Choroid plexus epithelial cell (primary cell): ENCODE measurements at regions not wholly inside any gene's neighbourhood (a gene's known extent, or its start where the extent isn't known, plus 50 kb on each side); places are given as distances from the start of the nearest gene placed in this dataset.
A peak's percentile ranks its signal among the peaks of the same experiment; 100 is the strongest.

ENCODE experiments used
- DNase-seq: peaks from one replicate; pipeline ENCODE4 v3.0.0-alpha.2; 2010; ENCODE audit warnings: low read depth
- H3K4me3 ChIP-seq: 2 replicates; pipeline ENCODE4 v1.5.1; 2011; ENCODE audit warnings: low read depth, mild to moderate bottlenecking, control low read depth, low read length, moderate library complexity
- TF ChIP-seq, protein P1 (sequence below): conservative IDR thresholded peaks from 2 replicates; pipeline ENCODE4 v1.5.1; 2011; ENCODE audit warnings: low read depth, mild to moderate bottlenecking, control low read depth, inconsistent platforms, low read length, moderate library complexity

DNA sequence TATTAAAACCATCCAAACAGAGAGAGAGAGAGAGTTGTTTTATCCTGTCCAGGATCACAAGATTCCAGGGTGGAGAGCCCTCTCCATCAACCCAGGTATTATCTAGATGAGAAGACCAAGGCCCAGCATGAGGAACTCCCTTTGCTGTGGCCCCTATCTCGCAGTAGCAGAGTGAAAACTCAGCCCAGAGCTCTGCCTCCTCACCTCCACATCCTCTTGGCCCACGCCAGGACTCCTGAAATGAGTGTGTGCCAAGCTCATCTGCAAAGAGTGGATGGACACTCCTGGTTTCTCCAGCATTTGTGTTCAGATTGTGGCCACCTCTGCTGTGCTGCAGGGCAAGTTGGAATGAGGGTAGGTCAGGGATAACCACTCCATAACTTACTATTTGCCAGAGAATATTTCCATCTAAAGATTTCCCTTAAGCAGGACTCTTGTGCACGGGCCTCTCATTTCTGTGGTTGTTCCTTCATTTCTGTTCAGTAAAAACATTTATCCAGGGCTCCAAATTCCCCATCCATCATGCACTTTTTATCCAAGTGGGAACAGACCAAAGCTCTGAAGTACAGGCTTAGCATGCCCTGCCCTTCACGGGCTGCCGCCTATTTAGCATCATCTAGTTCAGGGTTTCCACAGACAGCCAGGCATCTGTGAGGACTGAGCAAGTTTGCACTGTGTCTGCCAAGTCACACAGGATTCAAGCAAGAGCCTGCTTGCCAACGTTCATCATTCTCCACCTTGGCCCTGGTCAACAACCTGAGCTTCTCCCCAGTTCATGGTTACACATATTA is 583.2 kb upstream of the ID2 start:
- TF ChIP-seq, protein P1, sequence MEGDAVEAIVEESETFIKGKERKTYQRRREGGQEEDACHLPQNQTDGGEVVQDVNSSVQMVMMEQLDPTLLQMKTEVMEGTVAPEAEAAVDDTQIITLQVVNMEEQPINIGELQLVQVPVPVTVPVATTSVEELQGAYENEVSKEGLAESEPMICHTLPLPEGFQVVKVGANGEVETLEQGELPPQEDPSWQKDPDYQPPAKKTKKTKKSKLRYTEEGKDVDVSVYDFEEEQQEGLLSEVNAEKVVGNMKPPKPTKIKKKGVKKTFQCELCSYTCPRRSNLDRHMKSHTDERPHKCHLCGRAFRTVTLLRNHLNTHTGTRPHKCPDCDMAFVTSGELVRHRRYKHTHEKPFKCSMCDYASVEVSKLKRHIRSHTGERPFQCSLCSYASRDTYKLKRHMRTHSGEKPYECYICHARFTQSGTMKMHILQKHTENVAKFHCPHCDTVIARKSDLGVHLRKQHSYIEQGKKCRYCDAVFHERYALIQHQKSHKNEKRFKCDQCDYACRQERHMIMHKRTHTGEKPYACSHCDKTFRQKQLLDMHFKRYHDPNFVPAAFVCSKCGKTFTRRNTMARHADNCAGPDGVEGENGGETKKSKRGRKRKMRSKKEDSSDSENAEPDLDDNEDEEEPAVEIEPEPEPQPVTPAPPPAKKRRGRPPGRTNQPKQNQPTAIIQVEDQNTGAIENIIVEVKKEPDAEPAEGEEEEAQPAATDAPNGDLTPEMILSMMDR: no peak
- H3K4me3 ChIP-seq: no peak overlapping the region
- no peak for DNase-seq

DNA sequence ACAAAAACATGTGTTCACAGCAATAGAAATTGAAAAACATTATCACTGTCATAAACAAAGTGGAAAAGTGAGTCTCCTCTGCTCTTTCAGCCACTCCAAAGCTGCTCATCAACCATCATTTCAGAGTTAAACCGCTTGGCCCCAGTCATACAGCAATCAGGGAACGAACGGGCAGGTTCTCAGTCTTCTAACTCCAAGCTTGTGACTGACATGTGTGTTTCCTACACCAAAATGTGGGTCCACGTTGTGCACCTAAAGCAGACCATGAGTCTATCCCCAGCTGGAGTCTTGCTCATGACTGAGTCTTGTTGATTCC is 582.6 kb upstream of the ID2 start:
- DNase-seq: no peak

DNA sequence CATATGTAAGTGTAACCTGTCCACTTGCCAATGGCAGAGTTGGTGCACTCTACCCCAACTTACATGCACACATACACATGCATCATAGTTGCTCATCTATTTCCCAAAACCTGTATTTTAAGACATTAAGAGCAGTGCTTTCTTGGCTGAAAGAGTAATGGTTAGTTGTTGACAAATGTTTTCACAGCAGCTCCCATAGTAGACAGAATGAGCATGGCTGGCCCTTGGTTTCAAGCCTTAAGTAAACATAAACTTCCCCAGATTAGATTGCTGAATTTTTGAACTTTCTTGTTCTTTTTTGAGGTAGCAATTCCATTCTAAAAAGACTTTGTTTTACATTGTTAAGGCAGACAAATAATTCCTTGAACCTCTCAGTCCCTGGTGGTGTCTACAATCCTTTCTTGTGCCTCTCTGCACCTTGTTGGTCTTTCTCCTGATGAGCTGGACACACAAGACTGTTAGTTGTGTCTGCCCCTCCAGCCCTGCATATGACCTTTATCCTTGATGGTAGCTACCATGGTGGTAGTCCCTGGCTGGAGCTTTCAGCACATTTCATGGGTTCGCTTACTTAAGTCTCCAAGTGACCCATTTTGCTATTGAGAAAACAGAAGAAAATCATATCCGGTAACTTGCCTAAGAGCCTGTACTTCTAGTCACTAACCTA is 580.1 kb upstream of the ID2 start:
- TF ChIP-seq, protein P1: no peak
- no peak overlapping the region for H3K4me3 ChIP-seq
- no peak for DNase-seq

More for the DNA sequence above, 582.6 kb upstream of the ID2 start:
- TF ChIP-seq, protein P1: no peak
- H3K4me3 ChIP-seq: no peak overlapping the region

DNA sequence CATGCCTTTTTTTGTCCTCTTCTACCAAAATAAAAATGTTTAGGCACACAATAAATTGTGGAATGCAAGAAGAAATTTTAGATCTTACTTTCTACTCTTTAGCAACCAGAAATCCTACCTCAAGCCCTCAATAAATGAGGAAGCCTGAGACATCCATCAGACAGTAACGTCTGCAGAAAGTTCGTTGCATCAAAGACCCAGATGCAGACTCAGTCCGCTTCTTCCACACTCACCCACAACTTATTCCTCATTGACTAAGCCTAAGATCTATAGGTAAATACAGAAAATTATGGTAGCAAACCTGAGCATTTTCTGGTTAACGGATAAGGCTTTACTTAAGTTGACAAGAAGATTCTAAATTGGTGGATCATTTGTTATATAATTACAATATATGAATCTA is 579.4 kb upstream of the ID2 start:
- H3K4me3 ChIP-seq: no peak overlapping the region
- DNase-seq: no peak
- TF ChIP-seq, protein P1: no peak

DNA sequence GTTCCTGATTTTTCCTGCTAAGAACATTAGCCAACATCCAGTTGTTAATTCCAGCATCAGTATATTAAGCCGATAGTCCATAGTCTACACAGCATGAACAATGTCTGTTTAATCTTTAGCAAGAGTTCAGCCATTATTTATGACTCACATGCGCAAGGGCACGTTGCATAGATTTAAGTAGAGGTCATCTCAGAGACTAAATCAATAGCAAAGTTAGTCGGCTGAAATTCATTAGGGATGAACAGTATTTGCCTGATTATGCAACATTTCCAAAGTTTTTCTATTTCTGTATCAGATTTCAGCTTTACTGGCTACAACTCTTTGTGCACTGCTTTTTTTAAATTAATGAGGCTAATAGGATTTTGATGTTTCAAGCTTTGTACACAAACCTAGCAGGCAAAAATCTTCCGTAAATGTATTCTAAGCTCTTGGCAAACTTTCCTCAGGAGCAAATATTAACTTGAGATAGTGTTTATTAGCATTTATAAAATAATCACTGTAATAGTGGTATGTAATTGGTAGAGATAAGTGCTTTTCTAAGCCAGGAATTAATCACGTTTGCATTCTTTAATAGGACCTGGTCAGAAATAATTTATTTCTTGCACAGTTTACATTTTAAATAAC is 578.7 kb upstream of the ID2 start:
- peak; percentile 30 for DNase-seq
- no peak overlapping the region for H3K4me3 ChIP-seq
- TF ChIP-seq, protein P1: no peak

DNA sequence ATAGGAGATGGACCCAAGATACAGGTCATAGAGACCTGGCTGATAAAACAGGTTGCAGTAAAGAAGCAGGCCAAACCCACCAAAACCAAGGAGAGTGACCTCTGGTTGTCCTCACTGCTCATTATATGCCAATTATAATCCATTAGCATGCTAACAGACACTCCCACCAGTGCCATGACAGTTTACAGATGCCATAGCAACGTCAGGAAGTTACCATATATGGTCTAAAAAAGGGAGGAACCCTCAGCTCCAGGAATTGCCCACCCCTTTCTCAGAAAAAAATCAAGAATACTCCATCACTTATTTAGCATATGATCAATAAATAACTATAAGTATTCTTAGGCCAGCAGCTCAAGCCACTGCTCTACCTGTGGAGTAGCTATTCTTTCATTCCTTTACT is 574.7 kb upstream of the ID2 start:
- no peak for DNase-seq
- TF ChIP-seq, protein P1: no peak
- H3K4me3 ChIP-seq: no peak overlapping the region
